ENCODE measurements at regions not wholly inside any gene's neighbourhood (a gene's known extent, or its start where the extent isn't known, plus 50 kb on each side); places are given as distances from the start of the nearest gene placed in this dataset.

GRCh38 chr5:33291216-33292000, 149.4 kb upstream of the TARS1 start:
- TF ChIP-seq CTCF (conservative IDR thresholded peaks at IDR 0.05; ENCODE audit: low read depth in 2 of 2) (no peak), POLR2AphosphoS5 (IDR thresholded peaks at IDR 0.05; ENCODE audit: low read depth) (no peak), EZH2 (IDR thresholded peaks at IDR 0.05; ENCODE audit: low read depth, unreplicated experiment) (no peak), NANOG (IDR thresholded peaks at IDR 0.05; ENCODE audit: borderline replicate concordance) (no peak)

Measured in GM23338 (cell line).